Activated CD8-positive, alpha-beta memory T cell treated with anti-CD3 and anti-CD28 coated beads, Interleukin-2, amount 50 U/mL, for 24 hours (primary cell): ENCODE measurements at regions not wholly inside any gene's neighbourhood (a gene's known extent, or its start where the extent isn't known, plus 50 kb on each side); places are given as distances from the start of the nearest gene placed in this dataset.

Experiments used
- DNase-seq: peaks from one replicate; pipeline ENCODE4 v3.0.0-alpha.2; 2020; ENCODE audit errors: extremely low read depth

DNA sequence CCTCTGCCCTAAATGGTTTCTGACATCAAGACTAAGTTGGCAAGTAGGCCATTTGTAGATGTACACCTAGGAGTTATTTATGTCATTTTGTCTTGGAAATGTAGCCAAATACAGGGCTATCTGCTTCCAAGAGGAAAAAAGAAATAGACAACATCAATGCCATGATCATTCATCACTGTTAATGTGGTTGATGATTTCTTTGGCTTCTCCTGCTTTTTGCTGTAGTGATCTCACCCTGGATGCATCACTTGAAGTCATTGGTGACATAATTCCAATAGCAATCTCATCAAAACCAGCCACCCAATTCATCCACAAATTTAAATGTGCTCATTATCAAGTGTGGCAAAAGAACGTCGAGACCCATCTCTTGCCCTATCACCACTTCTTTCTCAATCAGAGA, 222.6 kb upstream of the PPARGC1A start:
- no peak for DNase-seq

DNA sequence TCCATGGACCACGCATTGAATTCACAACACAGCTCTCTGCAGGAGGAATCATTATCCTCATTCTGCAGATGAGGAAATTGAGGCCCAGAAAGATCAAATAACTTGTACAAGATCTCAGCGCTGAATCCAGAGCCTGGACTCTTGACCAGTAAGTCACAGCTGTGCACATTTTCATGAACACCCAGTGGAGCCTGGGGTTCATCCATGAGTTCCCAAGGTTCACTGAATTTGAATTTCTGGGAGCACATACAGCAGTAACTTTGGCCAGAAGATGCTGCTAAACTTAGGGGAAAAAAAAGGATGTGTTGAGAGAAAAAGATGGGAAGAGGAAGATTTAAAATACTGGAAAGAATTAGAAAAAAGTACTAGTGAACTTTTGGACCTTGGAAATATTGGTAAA, 218.7 kb upstream of the PPARGC1A start:
- no peak for DNase-seq

DNA sequence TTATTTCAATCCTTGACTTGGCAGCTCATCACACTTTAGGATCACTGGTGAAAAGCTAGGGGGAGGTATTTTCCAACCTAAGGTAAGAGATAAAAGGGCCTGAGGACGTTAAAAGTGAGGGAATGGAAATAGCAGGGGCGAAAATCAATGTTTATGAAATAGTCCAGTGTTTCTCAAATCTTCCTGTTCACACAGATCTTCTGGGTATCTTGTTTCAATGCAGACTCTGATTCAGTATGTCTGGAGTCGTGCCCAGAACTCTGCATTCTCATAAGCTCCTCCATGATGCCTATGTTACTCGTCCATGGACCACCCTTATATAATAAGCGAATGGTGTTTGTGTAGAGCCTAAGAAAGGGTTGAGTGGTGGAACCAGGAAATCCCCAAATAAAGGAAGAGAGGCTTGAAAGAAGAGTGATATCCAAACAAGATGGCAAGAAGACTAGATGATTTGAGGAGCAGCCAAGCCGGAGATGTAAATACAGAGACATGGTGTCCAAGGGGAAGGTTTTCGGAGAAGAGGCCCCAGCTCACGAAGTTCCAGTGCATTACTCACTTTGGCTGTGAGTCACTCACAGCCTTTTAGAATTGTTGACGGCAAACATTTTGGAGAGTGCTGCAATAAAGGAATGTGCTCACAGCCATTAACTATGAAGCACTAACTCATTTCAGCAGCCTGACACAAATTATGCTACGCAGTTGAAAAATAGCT, 215.6 kb upstream of the PPARGC1A start:
- no peak for DNase-seq

- DNase-seq, result no peak
Observed at GRCh38 chr4:24104158-24104565, 214.3 kb upstream of the PPARGC1A start.

DNA sequence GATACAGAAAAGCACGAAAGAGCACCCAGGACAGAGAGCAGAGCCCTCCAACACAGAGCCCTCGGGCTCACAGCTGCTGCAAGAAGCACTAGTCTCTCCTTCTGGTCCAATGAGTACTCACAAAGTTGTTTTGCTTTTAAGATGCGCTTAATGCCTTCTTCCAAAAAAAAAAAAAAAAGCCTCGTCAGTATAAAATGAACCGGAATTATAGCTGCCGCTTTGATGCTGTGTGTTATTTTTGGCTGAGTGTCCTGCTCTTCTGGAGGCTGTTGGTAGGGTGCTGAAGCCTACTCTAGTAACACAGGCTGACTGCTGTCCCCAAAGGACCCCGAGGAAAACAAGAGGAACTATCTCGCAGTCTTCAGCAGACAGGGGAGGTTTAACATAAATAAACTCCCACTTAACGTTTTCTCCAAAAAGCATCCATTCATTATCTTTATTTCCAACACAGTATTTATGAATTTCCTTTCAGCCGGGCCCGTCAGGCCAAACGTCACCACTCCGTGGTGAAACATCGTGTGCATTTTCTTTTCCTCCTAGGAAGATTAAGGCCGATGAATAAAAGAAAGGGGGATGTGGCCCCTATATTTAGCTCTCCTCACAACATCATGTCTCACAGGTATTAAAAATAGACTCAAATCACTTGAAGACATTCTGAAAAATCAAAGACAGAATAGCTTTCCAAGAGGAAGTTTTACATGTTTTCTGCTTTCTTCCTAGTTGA, 213.7 kb upstream of the PPARGC1A start:
- DNase-seq, result no peak

GRCh38 chr4:24102621-24103020, 212.8 kb upstream of the PPARGC1A start:
- no peak for DNase-seq

- no peak for DNase-seq
Observed at GRCh38 chr4:24096603-24097002, 206.8 kb upstream of the PPARGC1A start.

DNA sequence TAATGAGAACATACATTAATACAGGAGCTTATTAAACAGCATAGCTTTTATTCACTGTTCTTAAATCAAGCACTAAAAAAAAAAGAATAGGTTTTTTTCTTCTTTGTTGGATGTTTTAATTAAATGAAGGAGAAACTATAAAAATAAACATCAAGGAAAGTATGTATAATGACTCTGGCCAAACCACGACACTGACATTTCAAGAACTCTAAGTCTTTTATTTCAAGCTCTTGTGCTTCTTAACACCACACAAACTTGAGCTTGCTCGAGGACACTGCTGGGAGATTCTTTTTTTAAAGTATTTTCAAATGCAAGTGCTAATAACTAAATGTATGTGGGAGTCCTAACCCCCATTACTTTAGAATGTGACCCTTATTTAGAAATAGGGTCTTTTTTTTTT, 204.9 kb upstream of the PPARGC1A start:
- no peak for DNase-seq

DNA sequence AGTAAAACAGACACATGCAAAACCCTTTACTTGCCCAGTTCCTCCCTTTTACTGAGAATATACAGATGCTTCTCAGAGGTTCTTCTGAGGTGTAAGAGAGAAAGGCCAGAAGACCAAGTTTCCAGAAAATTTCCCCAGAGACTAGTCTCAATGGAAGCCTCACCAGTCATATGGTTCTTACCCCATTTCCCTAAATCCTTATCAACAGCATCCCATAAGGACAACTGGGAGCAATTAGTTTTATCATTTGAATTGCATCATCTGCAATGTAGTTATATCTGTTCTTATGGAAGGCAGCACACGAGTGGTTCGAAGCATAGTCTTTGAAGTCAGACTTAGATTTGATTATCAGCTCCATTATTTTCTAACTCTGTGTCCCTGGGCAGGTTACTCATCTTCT, 203.6 kb upstream of the PPARGC1A start:
- no peak for DNase-seq

GRCh38 chr4:24091639-24092233, 201.9 kb upstream of the PPARGC1A start:
- DNase-seq, result no peak

DNA sequence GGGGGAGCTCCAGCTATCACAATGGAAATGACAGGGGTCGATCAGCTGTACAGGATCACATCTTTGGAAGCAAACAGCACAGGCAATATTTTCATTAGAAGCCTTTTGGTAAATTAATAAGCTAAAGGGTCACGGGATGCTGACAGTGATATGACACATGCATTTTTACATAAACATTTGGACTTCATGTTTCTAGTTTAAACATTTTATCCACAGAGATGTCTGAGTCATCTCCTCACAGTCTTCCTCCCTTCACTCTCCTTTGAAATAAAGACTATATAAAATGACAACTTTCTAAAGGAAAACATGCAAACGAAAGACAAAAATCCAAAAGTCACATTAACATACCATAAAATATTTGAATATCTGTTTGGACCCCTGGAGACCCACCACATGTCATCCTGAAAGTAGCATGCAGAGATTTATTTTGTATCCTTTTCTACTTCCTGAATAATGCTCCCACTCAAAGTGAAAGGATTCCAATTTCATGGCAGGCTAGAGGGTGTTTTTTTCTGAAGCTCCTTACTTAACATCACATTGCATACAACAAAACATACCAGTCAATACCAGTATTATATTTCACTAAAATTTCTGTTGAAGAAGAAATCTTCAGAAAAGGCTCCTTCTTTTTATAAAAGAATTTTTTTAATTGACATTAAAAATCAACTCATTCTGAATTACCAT, 200.1 kb upstream of the PPARGC1A start:
- no peak for DNase-seq

- no peak for DNase-seq
Observed at GRCh38 chr4:24080871-24081270, 191.0 kb upstream of the PPARGC1A start.

GRCh38 chr4:24078347-24078962, 188.6 kb upstream of the PPARGC1A start:
- no peak for DNase-seq

DNA sequence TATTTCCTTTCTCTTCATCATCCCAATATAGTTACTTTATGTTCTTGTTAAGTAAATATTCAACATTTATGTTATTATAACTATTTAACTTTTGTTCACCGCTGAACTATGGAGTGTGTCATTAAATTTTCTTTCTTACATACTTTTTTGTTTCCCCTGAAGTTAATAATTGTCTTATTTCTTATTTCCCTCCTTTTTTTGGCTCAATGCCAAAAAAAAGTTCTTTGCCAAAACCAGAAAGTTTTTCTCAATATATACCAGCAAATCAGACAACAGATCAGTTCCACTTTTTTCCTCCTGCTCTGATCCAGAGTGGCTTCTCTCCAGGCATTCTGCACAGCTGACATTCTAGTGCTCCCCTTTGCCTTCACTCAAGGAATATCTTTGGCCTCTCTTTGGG, 187.0 kb upstream of the PPARGC1A start:
- no peak for DNase-seq

DNA sequence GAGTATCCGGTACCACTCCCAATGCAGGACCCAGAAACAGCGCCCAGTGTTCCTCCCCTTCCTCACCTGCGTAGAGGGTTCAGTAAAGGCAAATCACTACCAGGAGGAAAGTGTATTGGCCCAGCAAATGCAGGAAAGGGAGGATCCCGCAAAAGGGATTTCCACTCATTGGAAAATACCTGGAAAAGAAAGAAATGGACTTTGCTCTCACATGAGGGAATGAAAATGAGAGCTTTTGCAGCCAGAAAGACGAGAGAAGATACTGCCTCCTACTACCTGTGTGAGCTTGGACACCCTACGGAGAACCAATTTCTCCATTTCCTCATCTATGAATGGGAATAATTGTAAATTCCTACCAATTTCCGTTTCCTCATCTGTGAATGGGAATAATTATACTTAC, 184.1 kb upstream of the PPARGC1A start:
- DNase-seq, result no peak

GRCh38 chr4:24071612-24072372, 181.9 kb upstream of the PPARGC1A start:
- DNase-seq, result no peak

GRCh38 chr4:24070117-24070516, 180.3 kb upstream of the PPARGC1A start:
- DNase-seq, result no peak

GRCh38 chr4:24067367-24068193, 177.7 kb upstream of the PPARGC1A start:
- no peak for DNase-seq

GRCh38 chr4:24065974-24066373, 176.1 kb upstream of the PPARGC1A start:
- no peak for DNase-seq

- no peak for DNase-seq
Observed at GRCh38 chr4:24063731-24064130, 173.9 kb upstream of the PPARGC1A start.
